Neural progenitor cell (in vitro differentiated cells): ENCODE measurements at regions not wholly inside any gene's neighbourhood (a gene's known extent, or its start where the extent isn't known, plus 50 kb on each side); places are given as distances from the start of the nearest gene placed in this dataset.

ENCODE experiments used
- DNase-seq: peaks from one replicate; pipeline ENCODE4 v3.0.0-alpha.2; 2016; ENCODE audit warnings: low spot score
- H2AFZ ChIP-seq: fragments of 200-600 bp; sonication (generic); replicated peaks from 2 replicates; pipeline ENCODE4 v1.6.1; 2016; ENCODE audit warnings: antibody characterized with exemption
- H3F3A ChIP-seq: fragments of 200-600 bp; sonication (generic); 2 replicates; pipeline ENCODE4 v1.6.1; 2016; ENCODE audit warnings: antibody characterized with exemption, low read depth
- H3K27ac ChIP-seq: fragments of 200-600 bp; sonication (generic); 2 replicates; pipeline ENCODE4 v1.5.1; 2016; ENCODE audit warnings: mild to moderate bottlenecking
- H3K27me3 ChIP-seq: fragments of 200-600 bp; sonication (generic); 2 replicates; pipeline ENCODE4 v1.6.1; 2016; ENCODE audit warnings: mild to moderate bottlenecking, moderate library complexity
- H3K36me3 ChIP-seq: fragments of 200-600 bp; sonication (generic); 2 replicates; pipeline ENCODE4 v1.5.1; 2016
- H3K4me1 ChIP-seq: fragments of 200-600 bp; sonication (generic); 2 replicates; pipeline ENCODE4 v1.6.1; 2016; ENCODE audit warnings: mixed run types
- H3K4me2 ChIP-seq: fragments of 200-600 bp; sonication (generic); 2 replicates; pipeline ENCODE4 v1.6.1; 2016
- H3K4me3 ChIP-seq: fragments of 200-600 bp; sonication (generic); 2 replicates; pipeline ENCODE4 v1.5.1; 2016
- H3K79me2 ChIP-seq: fragments of 200-600 bp; sonication (generic); 2 replicates; pipeline ENCODE4 v1.6.1; 2016; ENCODE audit warnings: low read depth
- H3K9ac ChIP-seq: fragments of 200-600 bp; sonication (generic); 2 replicates; pipeline ENCODE4 v1.6.1; 2016
- H3K9me3 ChIP-seq: fragments of 200-600 bp; sonication (generic); 2 replicates; pipeline ENCODE4 v1.5.1; 2016; ENCODE audit warnings: low read depth
- H4K20me1 ChIP-seq: fragments of 200-600 bp; sonication (generic); 2 replicates; pipeline ENCODE4 v1.6.1; 2016; ENCODE audit warnings: low read depth
- H3K27ac Mint-ChIP-seq: 3 replicates; pipeline ENCODE4 v1.8.0; 2021; ENCODE audit warnings: mixed read lengths
- H3K27me3 Mint-ChIP-seq: 2 replicates; pipeline ENCODE4 v1.8.0; 2022; ENCODE audit warnings: low read depth, mild to moderate bottlenecking, inconsistent platforms, moderate library complexity, mixed read lengths; ENCODE audit not compliant: insufficient read depth
- H3K36me3 Mint-ChIP-seq: 3 replicates; pipeline ENCODE4 v1.8.0; 2021; ENCODE audit warnings: mixed read lengths
- H3K4me1 Mint-ChIP-seq: 3 replicates; pipeline ENCODE4 v1.8.0; 2021; ENCODE audit warnings: mixed read lengths
- H3K4me3 Mint-ChIP-seq: 3 replicates; pipeline ENCODE4 v1.8.0; 2021; ENCODE audit warnings: mild to moderate bottlenecking, moderate library complexity, mixed read lengths
- H3K9me3 Mint-ChIP-seq: 3 replicates; pipeline ENCODE4 v1.8.0; 2020; ENCODE audit warnings: mixed read lengths
- EZH2 ChIP-seq: fragments of 200-600 bp; sonication (generic); IDR thresholded peaks from 2 replicates; pipeline ENCODE4 v1.6.1; 2017; ENCODE audit warnings: antibody characterized with exemption, mild to moderate bottlenecking, moderate library complexity
- EZH2phosphoT487 ChIP-seq: fragments of 200-600 bp; sonication (generic); IDR thresholded peaks from 2 replicates; pipeline ENCODE4 v1.6.1; 2017; ENCODE audit warnings: antibody characterized with exemption
- TF ChIP-seq, protein P1 (sequence below): fragments of 200-600 bp; sonication (generic); IDR thresholded peaks from 2 replicates; pipeline ENCODE4 v1.5.1; 2017; ENCODE audit warnings: antibody characterized with exemption, mild to moderate bottlenecking

GRCh38 chr17:63247706-63248105 lies 198.4 kb downstream of the CYB561 start:
- Histone ChIP-seq H3K4me3 (no peak overlapping the region), H3K4me1 (no peaks in the 10 kb centered on the region), H3K27me3 (no peaks in the 10 kb centered on the region), H3K4me2 (no peak overlapping the region), H3K9me3 (no peaks in the 10 kb centered on the region), H3K79me2 (no peaks in the 10 kb centered on the region), H3F3A (no peaks in the 10 kb centered on the region), H3K36me3 (no peaks in the 10 kb centered on the region), H4K20me1 (no peaks in the 10 kb centered on the region), H3K9ac (no peak overlapping the region), H2AFZ (no peak overlapping the region), H3K27ac (no peak overlapping the region)
- peaks cover 3% of the 10 kb centered on the region for H3K9me3 Mint-ChIP-seq
- no peak for DNase-seq
- TF ChIP-seq, protein P1, sequence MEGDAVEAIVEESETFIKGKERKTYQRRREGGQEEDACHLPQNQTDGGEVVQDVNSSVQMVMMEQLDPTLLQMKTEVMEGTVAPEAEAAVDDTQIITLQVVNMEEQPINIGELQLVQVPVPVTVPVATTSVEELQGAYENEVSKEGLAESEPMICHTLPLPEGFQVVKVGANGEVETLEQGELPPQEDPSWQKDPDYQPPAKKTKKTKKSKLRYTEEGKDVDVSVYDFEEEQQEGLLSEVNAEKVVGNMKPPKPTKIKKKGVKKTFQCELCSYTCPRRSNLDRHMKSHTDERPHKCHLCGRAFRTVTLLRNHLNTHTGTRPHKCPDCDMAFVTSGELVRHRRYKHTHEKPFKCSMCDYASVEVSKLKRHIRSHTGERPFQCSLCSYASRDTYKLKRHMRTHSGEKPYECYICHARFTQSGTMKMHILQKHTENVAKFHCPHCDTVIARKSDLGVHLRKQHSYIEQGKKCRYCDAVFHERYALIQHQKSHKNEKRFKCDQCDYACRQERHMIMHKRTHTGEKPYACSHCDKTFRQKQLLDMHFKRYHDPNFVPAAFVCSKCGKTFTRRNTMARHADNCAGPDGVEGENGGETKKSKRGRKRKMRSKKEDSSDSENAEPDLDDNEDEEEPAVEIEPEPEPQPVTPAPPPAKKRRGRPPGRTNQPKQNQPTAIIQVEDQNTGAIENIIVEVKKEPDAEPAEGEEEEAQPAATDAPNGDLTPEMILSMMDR = no peak
- no peak for TF ChIP-seq EZH2
- TF ChIP-seq EZH2phosphoT487 = no peak
- no peaks in the 10 kb centered on the region for H3K27me3 Mint-ChIP-seq
- no peak overlapping the region for H3K4me3 Mint-ChIP-seq
- H3K36me3 Mint-ChIP-seq = peaks cover 9% of the 10 kb centered on the region
- no peak overlapping the region for H3K27ac Mint-ChIP-seq
- no peaks in the 10 kb centered on the region for H3K4me1 Mint-ChIP-seq

GRCh38 chr17:63249256-63250004 lies 196.7 kb downstream of the CYB561 start:
- no peak overlapping the region for H3K27ac Mint-ChIP-seq
- TF ChIP-seq, protein P1 = no peak
- TF ChIP-seq EZH2phosphoT487 (no peak), EZH2 (no peak)
- H3F3A ChIP-seq = no peaks in the 10 kb centered on the region
- H3K4me1 ChIP-seq = no peaks in the 10 kb centered on the region
- no peaks in the 10 kb centered on the region for H3K79me2 ChIP-seq
- no peak overlapping the region for H3K9ac ChIP-seq
- no peak for DNase-seq
- H3K36me3 ChIP-seq = no peaks in the 10 kb centered on the region
- H3K4me3 ChIP-seq = no peak overlapping the region
- H3K9me3 Mint-ChIP-seq = peaks cover 9% of the 10 kb centered on the region
- no peaks in the 10 kb centered on the region for H3K4me1 Mint-ChIP-seq
- no peak overlapping the region for H3K4me3 Mint-ChIP-seq
- no peaks in the 10 kb centered on the region for H3K9me3 ChIP-seq
- H2AFZ ChIP-seq = no peak overlapping the region
- no peak overlapping the region for H3K27ac ChIP-seq
- peaks cover 10% of the 10 kb centered on the region for H3K36me3 Mint-ChIP-seq
- H4K20me1 ChIP-seq = no peaks in the 10 kb centered on the region
- H3K27me3 Mint-ChIP-seq = peaks cover 3% of the 10 kb centered on the region
- H3K4me2 ChIP-seq = no peak overlapping the region
- H3K27me3 ChIP-seq = no peaks in the 10 kb centered on the region

DNA sequence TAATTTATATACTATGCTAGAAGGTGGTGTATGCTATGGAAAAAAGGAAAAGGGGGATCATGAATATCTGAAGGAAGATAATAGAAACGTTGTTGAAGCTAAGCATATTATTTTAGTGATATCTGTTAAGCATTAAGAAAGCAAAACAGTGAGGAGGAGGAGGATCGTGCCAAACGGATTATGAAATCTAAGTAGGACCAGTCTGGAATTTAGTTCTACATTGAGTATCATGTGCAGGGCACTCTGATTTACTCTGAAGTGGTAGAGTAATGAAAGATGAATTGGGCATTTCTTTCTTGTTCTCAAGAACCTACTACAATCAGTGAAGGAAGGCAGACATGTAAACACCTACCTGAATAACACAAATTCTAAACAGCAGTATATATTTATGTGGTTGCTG lies 195.3 kb downstream of the CYB561 start:
- H3K79me2 ChIP-seq = no peaks in the 10 kb centered on the region
- no peak overlapping the region for H3K27ac Mint-ChIP-seq
- no peak for TF ChIP-seq EZH2phosphoT487
- TF ChIP-seq EZH2 = no peak
- TF ChIP-seq, protein P1 = no peak

More for the DNA sequence above, 195.3 kb downstream of the CYB561 start:
- Histone ChIP-seq H3K27me3 (no peaks in the 10 kb centered on the region), H3F3A (no peaks in the 10 kb centered on the region), H3K4me2 (no peak overlapping the region), H4K20me1 (no peaks in the 10 kb centered on the region), H3K27ac (no peak overlapping the region), H3K9ac (no peak overlapping the region), H3K36me3 (no peaks in the 10 kb centered on the region), H3K9me3 (no peaks in the 10 kb centered on the region), H2AFZ (no peak overlapping the region), H3K4me1 (no peaks in the 10 kb centered on the region), H3K4me3 (no peak overlapping the region)
- no peak overlapping the region for H3K4me3 Mint-ChIP-seq
- peaks cover 3% of the 10 kb centered on the region for H3K27me3 Mint-ChIP-seq
- H3K9me3 Mint-ChIP-seq = peaks cover 18% of the 10 kb centered on the region
- no peaks in the 10 kb centered on the region for H3K4me1 Mint-ChIP-seq
- H3K36me3 Mint-ChIP-seq = peaks cover 14% of the 10 kb centered on the region
- DNase-seq = no peak
